Erythroblast (primary cell): ENCODE measurements at regions not wholly inside any gene's neighbourhood (a gene's known extent, or its start where the extent isn't known, plus 50 kb on each side); places are given as distances from the start of the nearest gene placed in this dataset.

Experiments
- GATA1 ChIP-seq: IDR thresholded peaks from 2 replicates; pipeline ENCODE4 v1.6.1; 2011; ENCODE audit warnings: low read depth, mild to moderate bottlenecking, control low read depth, low read length, moderate library complexity
- POLR2A ChIP-seq: IDR thresholded peaks from 2 replicates; pipeline ENCODE4 v1.6.1; 2011; ENCODE audit warnings: mild to moderate bottlenecking, low read length

DNA sequence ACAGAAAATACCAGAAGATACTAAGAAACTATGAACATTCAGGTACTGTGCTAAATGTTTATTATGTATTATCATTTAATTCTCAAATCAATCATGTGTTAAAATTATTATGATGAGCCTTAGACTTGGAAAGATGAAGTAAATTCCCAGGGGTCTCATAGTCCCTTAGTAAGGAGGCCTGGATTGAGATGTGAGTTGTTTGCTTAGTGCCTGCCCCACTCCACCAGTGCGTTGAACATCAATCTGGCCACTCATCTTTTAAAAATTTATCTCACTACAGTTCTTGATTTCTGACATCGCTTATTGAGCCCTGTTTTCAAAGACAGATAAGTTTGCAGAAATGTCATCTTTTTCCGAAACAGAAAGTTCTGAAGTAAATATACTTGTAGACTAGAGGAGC is 618.4 kb upstream of the SEMA3D start:
- no peak for TF ChIP-seq POLR2A
- no peak for TF ChIP-seq GATA1
